ENCODE measurements at regions not wholly inside any gene's neighbourhood (a gene's known extent, or its start where the extent isn't known, plus 50 kb on each side); places are given as distances from the start of the nearest gene placed in this dataset.
A peak's percentile ranks its signal among the peaks of the same experiment; 100 is the strongest.

DNA sequence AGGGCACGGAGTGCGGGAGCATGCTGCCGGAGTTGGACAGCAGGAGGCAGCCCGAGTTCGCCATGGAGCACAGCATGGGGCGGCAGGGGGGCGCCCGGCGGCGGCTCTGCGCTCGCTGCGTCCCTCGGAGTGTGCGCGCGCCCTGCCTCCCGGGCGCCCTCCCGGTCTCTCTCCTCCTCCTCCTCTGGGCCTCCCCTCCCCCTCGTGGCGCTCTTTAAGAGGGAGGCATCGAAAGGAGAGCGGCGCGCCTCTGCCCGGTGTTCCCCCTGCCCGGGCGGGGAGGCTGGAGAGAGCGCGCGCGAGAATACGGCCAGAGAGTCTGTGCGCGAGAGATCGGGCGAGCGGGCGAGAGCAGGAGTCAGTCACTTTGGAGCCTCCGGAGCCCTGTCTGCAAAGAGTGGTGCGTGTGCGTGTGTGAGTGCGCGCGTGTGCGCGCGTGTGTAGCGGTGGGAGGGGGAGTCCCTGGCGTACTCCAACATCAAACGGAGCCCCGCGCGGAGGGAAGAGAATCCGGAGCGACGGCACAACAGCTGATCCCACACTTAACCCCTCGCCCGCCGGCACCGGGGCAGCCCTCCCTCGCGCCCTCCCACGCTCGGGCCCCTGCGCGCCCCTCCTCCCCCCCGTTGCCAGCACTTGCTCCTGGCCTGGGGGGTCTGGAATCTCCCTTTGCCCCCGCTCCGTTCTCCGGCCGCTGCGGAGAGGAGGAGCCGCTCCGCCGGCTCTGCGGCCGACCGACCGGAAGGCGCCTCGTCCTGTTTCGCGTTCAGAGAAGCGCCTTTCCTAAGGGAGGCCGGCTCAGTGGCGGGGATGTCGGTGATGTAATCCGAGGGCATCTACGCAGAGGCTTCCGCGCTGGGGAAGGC, 108.9 kb downstream of the ENGASE start:
- peak; percentile 63 for DNase-seq

DNA sequence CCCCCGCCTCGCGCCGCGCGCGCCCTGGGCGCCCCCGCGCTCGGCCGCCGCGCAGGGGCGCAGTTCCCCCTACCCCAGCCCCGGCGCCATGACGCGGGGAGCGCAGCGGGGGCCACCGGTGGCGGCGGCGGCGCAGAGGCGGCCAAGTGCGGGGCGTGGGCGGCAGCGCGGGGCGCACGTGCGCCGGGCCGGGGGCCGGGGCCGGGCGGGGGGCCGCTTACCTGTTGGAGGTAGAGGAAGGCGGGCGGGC, 108.3 kb downstream of the ENGASE start:
- DNase-seq, result no peak

DNA sequence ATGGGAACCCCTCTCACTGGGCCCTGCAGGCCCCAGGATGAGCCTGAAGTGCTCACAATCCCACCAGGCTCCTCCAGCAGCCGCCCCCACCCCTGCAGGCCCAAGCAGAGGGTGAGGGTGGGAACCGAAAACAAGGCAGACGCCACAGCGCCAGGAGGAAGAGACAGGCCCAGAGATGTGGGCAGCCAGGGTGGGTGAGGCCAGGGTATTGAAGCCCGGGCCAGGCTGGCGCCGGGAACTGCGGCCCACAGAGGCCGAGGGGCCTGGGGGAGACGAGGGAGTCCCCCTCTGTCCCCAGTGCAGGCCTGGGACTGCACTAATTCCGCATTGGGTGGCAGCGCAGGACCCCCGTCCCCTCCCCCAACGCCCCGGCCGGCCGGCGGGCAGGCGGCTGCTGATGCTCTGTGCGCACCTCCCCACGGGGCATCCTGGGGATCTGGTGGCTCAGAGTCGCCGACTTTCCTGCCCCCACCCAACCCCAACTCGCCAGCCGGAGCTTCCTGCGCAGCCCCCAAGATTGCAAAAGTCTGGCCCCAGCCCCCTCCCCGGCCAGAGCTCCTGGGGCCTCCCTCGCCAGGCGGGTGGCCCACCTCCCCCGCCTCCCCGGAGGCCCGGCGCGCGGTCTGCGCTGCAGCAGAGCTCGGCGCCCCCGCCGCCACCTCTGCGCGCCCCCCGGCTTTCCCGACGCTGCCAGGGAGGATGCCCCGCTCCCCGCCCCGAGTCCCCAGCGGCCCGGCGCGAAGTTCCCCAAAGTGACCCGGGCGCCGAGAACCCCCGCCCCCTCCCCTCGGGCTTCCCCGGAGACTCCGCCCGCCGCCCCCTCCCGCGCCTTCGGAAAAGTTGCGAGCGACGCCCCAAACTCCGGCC, 107.8 kb downstream of the ENGASE start:
- DNase-seq, result no peak

- DNase-seq, result no peak
Observed at GRCh38 chr17:79180358-79181005, 105.9 kb downstream of the ENGASE start.

- DNase-seq, result no peak
Observed at GRCh38 chr17:79179334-79179733, 104.7 kb downstream of the ENGASE start.

GRCh38 chr17:79177877-79178276, 103.3 kb downstream of the ENGASE start:
- no peak for DNase-seq

DNA sequence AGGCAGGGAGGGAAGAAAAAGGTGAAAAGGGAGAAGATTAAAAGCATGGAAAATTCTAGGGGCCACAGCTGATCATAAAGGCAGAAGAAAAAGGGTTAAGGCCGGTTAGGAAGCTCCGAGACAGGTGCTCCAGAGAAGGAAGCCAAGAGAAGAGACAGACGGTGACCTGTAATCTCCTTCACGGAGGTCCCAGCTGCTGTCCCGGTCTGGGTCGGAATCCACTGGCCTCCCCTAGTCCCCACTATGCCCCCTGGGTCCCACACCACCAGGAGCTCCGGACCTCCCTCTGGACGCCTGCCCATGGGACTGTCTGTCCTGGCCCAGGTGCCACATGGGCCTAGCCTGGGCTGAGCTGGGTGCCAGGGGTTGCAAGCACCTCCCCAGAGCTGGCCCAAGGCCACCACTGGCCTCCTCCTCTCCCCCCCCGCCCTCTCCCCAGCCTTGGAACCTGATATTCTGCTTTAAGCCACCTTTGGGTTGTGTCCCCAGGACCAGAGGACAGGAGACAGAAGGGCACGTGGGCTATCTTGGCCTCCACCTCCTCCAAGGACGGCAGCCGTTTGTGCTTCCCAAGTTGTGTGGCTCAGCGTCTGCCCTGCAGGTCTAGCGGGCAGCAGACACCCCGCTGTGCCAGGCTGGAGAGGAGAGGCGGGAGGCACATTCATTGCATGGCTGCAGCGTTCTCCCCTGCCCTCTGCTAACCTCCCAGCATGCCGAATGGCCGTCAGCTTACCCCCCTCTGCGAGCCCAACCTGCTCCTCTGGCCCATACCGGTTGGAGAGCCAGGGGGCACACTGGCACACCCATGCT, 102.4 kb downstream of the ENGASE start:
- no peak for DNase-seq

DNA sequence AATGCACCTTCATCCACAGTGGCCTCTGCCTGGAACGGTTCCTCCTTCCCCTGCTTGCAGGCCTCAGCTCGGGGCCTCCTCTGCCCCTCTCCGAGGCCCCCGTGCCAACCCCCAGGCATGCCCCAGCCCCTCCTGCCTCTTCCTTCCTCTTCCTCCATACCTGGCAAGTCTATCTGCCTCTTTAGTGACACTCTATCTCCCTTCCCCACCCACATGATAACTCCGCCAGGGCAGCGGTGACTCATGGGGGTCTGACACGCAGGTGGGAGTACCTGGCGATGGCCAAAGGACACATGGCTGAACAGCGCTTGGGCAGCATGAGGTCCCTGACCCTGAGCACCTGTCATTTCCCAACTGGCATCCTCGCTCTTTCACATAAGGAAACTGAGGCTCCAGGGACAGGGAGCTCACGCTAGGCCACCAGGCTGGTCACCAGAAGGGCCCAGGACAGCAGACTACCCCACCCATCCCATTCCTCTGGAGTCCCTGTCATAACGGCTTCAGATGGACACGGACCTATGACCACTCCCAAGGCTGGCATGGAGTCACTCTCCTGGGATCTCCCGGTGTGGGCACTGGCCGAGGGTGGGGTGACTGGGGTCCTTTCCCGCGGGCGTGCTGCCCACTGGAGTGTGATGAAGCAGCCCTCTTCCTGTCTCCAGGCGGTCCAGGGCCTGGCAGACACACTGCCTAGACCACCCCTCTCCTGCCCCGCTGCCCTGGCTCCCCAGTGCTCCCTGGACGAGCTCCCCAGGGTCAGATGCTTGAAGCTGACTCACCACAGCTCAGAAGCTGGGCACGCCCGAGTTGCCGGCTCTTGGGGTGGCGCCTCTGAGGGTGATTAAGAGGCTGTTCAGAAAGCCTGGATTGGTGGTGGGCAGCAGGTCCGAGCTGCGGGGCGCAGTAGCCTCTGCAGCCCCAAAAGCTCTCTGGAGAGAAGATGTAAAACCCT, 100.6 kb downstream of the ENGASE start:
- no peak for DNase-seq

- no peak for DNase-seq
Observed at GRCh38 chr17:79174193-79174765, 99.7 kb downstream of the ENGASE start.

- DNase-seq, result no peak
Observed at GRCh38 chr17:79171188-79171587, 96.6 kb downstream of the ENGASE start.

GRCh38 chr17:79169861-79170260, 95.2 kb downstream of the ENGASE start:
- no peak for DNase-seq

GRCh38 chr17:79169366-79169765, 94.7 kb downstream of the ENGASE start:
- DNase-seq, result no peak

DNA sequence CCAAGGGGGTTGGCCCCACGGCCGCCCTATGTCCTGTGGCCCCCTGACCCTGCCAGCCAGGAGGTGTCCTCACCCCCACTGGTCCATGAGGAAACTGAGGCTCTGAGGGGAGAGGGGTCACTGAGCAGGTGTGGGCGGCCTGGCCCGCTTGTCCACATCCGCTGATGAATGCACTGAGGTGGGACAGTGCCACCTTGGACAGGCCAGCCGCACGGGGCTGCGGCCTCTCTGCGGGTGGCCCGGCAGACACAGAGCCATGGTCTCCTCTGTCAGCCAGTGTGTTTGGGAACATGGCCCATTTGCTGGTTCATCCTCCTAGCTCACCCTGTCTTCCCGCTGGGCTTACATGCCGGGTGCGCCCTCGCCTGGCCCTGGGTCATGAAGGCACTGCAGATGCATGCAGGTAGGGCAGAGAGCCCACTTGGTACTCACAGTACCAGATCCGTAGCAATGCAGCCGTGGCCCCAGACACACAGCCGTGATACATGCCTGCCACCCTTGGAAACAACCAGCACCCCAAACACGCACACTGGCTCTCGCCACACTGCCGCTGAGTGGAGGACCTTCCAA, 93.9 kb downstream of the ENGASE start:
- no peak for DNase-seq

DNA sequence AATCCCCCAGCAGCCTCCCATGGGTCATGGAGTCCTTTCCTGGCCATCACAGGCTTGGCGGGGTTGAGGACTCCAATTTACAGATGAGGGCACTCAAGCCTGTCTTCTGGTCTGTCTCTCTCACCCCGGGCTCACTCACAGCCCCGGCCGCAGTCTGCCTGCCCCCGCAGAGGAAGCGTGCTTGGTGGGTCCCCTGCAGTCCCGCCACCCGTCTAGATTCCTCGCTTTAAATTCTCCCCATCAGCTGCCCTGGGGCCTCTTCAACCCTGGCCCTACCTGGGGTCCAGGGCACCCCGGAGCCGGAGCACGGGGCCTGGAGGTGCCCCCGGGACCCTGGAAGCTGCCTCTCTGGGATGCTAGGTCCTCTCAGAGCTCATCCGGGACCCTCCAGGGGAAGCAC, 92.9 kb downstream of the ENGASE start:
- no peak for DNase-seq

- DNase-seq, result no peak
Observed at GRCh38 chr17:79165756-79166473, 91.3 kb downstream of the ENGASE start.

DNA sequence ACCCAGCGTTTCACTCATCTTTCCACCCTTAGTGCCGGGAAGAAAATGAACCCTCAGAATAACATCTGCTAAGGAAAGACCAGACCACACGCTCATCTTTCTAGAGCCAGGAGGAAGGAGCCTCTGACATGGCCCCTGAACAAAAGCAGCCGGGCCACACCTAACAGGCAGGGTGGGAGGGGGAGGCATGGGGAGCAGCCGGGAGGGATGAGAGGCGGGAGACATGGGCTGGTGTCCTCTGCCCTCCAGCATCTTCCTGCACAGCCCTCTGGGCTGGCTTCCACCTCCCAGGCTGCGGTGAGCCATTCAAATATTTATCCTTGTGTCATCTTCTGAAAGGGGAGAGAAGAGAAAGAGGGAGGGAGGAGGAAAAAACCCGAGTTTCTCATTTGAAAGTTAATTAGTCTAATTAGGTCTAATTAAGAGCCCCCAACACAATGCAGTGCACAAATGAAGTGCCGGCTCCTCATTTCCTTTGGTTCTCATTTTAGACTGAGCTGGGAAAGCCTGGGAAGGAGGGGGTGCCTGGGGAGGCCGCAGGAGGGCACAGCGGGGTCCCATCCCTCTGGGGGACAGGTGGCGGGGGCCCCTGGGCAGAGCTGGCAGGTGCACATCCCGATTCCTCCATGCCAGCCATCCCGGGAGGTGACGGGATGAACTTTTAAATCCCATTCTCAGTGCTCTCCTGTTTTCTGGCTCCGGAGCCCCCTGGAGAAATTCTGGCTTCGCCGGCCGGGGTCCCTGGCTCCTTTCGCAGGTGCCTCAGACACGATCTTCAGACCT, 90.5 kb downstream of the ENGASE start:
- DNase-seq, result no peak

GRCh38 chr17:79164408-79164807, 89.8 kb downstream of the ENGASE start:
- DNase-seq, result no peak

- no peak for DNase-seq
Observed at GRCh38 chr17:79163071-79163470, 88.4 kb downstream of the ENGASE start.

Data from NCI-H2171 (cell line).